ENCODE measurements at regions not wholly inside any gene's neighbourhood (a gene's known extent, or its start where the extent isn't known, plus 50 kb on each side); places are given as distances from the start of the nearest gene placed in this dataset.

GRCh38 chr1:68974447-68974846, 477.6 kb upstream of the DEPDC1 start:
- no peak overlapping the region for H3K4me3 ChIP-seq (ENCODE audit: low read depth, low read length)
- DNase-seq (ENCODE audit: low read depth), result no peak
- TF ChIP-seq CTCF (conservative IDR thresholded peaks at IDR 0.05; ENCODE audit: low read depth, low read length), result no peak

GRCh38 chr1:68975212-68975933, 478.5 kb upstream of the DEPDC1 start:
- H3K4me3 ChIP-seq (ENCODE audit: low read depth, low read length), result no peak overlapping the region
- DNase-seq (ENCODE audit: low read depth), result peak; percentile 1
- no peak for TF ChIP-seq CTCF (conservative IDR thresholded peaks at IDR 0.05; ENCODE audit: low read depth, low read length)

GRCh38 chr1:68976916-68977610, 480.2 kb upstream of the DEPDC1 start:
- DNase-seq (ENCODE audit: low read depth), result no peak
- TF ChIP-seq CTCF (conservative IDR thresholded peaks at IDR 0.05; ENCODE audit: low read depth, low read length), result no peak
- H3K4me3 ChIP-seq (ENCODE audit: low read depth, low read length), result no peak overlapping the region

GRCh38 chr1:68979891-68980290, 483.0 kb upstream of the DEPDC1 start:
- TF ChIP-seq CTCF (conservative IDR thresholded peaks at IDR 0.05; ENCODE audit: low read depth, low read length), result no peak
- no peak for DNase-seq (ENCODE audit: low read depth)
- H3K4me3 ChIP-seq (ENCODE audit: low read depth, low read length), result no peak overlapping the region

- no peak for TF ChIP-seq CTCF (conservative IDR thresholded peaks at IDR 0.05; ENCODE audit: low read depth, low read length)
- DNase-seq (ENCODE audit: low read depth), result no peak
- H3K4me3 ChIP-seq (ENCODE audit: low read depth, low read length), result no peak overlapping the region
Observed at GRCh38 chr1:68984289-68984688, 487.4 kb upstream of the DEPDC1 start.

- TF ChIP-seq CTCF (conservative IDR thresholded peaks at IDR 0.05; ENCODE audit: low read depth, low read length), result no peak
- no peak overlapping the region for H3K4me3 ChIP-seq (ENCODE audit: low read depth, low read length)
- DNase-seq (ENCODE audit: low read depth), result no peak
Observed at GRCh38 chr1:68994096-68994495, 497.2 kb upstream of the DEPDC1 start.

GRCh38 chr1:69016468-69016867, 519.6 kb upstream of the DEPDC1 start:
- TF ChIP-seq CTCF (conservative IDR thresholded peaks at IDR 0.05; ENCODE audit: low read depth, low read length), result no peak
- DNase-seq (ENCODE audit: low read depth), result no peak
- H3K4me3 ChIP-seq (ENCODE audit: low read depth, low read length), result no peak overlapping the region
